GM19467 (cell line): ENCODE measurements at regions not wholly inside any gene's neighbourhood (a gene's known extent, or its start where the extent isn't known, plus 50 kb on each side); places are given as distances from the start of the nearest gene placed in this dataset.

Experiments
- ATAC-seq: cut with Tn5 transposase; IDR thresholded peaks from one replicate; pipeline ENCODE4 v1.9.1; 2021; ENCODE audit warnings: mild to moderate bottlenecking, moderate library complexity; ENCODE audit not compliant: unreplicated experiment

DNA sequence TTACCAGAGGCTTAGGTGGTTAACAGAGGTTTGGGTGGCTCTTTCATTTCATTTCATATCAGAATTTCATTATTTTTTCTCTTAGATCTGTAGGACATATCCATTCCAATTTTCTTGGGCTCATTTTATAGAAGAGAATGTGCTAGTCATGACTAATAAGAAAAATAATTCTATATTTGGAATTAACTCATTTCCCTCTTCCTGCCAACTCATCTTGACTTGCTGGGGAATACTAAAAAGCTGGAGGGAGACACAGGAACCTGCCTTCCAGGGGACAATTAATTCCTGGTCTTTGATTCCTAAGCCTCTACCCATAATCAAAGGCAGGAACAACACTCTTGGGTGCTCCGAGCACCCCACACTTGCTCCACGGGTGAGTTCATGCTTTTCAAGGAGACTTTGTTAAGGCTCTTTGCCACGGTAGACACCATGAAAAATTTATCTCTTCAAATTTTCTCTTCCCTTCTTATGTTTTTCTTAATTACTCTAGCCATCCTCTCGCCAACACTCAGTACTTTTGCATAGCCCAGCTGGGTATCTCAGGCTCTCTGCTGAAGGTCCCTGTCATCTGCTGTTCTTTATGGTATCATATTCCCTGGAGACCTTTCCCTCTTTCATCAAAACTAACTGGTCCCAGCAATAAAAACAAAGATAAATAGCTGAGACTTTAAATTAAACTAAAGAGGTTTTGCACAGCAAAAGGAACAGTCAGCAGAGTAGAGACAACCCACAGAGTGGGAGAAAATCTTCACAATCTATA is 273.9 kb downstream of the NPR3 start:
- no peak for ATAC-seq

DNA sequence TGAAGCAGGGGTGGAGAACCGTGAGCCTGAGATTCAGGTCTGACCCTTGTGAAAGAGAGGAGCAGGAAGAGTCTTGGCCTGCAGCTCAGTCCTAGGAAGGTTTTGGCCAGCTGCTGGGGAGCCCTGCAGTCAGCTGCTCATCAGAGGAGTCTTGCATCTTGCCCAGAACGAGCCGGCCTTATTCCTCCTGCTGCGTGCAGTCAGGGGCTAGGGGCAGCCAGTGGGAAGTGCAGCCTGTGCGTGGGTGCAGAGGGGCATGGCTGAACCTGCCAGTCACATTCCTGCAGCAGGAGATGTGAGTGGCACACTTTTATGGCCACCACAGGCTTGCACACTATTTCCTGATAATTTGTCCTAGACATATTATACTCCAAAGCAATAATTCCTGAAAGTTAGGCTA is 278.7 kb downstream of the NPR3 start:
- no peak for ATAC-seq

GRCh38 chr5:32990593-32991420 is 279.7 kb downstream of the NPR3 start:
- no peak for ATAC-seq

GRCh38 chr5:32991421-32991815 is 280.3 kb downstream of the NPR3 start:
- ATAC-seq, result no peak

- no peak for ATAC-seq
These were observed 285.2 kb downstream of the NPR3 start for GRCh38 chr5:32996336-32996735.

DNA sequence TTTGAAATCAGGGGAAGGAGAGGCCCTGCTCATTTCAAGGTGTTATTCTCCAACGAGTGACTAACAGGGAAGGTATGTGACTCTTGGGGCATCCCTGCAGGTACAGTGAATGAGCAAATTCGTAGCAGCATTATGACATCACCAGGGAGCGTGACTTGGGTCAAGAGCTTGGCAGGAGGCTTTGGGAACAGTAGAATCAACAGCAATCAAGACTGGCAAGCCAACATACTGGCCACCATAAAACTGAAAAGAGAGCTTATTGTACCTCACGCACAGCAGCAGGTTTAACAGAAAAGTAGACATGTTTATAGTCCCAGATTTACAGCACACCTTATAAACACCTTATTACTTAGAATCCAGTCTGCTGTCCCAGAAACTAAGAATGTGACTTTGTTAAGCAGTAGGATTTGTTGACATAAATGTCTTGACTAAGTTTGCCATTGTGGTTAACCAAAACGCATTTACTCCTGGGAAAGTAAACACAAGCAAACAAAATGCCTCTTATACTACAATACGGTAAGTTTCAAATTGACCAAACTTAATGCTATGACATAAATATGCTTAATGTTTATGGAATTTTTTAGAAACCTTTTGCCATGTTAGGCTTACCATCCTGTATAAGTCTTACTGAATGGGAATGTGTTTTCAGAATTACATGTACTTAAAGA is 297.8 kb downstream of the NPR3 start:
- no peak for ATAC-seq

DNA sequence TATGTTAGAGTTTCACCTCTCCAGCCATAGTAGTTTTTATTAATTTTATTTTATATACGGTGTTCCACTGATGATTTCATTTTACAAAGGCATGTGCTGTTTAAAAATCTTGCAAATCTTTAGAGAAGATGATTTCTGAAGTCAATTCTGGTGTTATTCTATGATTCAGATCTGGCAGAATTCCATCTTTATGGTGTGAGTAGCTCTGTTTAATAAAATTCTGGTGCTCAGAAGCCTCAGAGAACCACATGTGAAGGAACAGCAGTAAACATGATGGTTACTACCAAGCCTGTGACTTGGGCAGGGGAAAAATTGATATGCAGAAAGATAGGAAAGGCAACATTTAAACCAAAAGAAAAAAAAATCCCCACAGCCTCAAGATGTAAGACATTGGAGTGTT is 299.7 kb downstream of the NPR3 start:
- ATAC-seq, result no peak

GRCh38 chr5:33011801-33012200 is 300.7 kb downstream of the NPR3 start:
- no peak for ATAC-seq

DNA sequence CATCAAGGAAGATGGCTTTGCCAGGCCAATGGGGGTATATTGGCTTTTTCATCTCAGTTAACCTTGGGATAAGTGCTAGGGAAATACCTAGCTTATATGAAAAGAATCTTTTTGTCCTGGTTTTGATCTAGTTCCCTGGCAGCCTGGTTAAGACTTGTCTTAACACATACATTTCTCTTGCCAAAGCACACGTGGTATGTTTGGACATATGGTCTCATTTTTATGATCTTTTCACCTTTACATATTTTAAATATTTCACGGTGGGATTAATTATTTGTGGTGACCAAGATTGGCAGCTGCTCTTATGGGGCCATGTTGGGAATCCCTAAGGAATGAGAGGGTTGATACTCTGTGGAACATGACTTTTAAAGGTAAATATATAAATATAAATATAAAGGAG is 312.5 kb downstream of the NPR3 start:
- no peak for ATAC-seq

- no peak for ATAC-seq
These were observed 321.4 kb downstream of the NPR3 start for GRCh38 chr5:33032271-33033070.

DNA sequence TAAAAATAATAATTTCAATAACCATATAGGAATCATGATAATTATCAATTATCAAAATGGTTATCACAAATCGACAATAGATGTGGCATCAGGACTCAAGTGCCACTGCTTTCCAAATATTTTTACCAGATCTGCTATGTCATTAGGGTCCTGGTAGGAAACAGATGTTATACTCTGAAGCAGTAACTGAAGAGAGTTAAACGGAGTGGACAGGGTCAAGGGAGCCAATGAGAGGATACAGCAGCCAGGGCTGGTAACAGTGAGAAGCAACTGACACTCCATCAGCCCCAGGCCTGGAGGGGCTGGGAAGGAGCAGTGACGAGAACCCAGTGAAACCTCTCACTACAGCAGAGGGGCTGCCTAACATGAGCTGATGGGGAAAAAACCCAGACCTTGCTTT is 322.4 kb downstream of the NPR3 start:
- ATAC-seq, result no peak

DNA sequence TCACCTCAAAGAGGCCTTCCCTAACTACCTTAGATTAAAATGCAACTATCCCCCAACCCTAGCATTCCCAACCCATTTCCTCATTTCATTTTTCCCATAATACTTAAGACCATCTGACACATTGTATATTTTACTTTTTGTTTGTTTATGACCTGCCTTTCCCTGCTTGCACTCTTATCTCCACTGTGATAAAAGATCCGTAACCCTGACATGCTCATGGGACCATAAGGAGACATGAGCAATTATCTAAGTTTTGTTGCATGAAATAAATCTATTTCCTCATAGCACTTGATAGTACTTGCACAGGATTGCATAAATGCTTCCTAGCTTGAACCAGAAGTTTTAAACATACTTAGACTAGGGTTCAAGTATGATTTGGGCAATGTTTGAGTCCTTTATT is 323.7 kb downstream of the NPR3 start:
- ATAC-seq, result no peak

DNA sequence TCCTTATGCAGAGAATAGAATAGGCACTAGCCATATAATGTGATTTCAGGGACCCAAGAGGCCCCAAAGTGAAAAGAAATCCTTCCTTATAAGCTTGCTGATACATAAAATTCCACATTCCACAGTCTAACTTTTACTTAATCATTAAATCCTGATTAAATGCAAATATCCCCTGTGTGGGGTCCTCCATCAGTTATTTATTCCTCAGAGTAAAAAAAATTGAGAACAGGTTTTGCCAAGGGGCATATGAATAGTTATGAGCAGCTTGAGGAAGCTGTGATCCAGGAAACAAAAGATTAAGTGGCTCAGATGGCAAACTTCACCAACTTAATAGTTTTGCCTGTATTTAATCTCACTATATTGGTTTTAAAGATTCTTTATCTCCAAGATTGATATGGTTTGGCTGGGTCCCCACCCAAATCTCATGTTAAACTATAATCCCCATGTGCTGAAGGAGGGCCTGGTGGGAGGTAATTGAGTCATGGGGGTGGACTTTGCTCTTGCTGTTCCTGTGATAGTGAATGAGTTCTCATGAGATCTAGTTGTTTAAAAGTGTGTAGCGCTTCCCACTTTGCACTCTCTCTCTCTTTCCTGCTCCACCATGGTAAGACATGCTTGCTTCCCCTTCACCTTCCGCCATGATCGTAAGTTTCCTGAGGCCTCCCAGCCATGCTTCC is 324.9 kb downstream of the NPR3 start:
- ATAC-seq, result no peak

DNA sequence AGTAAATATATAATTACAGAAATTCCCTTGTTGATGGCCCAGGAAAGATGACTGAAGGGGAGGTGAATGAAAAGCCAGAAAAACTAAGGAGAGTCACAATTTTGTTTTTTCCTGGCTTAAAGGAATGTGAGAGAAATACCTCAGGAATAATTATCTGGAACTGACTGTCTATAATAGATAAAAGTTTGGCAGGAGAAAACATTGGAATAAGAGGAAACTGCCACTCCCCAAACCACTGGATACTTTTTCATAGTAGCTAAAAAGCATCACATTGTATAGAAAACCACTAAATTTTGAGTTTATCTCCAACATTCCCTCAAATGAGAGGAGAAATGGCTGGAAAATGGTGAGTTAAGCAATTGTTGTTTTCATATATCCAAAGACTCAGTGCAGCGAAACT is 326.0 kb downstream of the NPR3 start:
- ATAC-seq, result no peak

DNA sequence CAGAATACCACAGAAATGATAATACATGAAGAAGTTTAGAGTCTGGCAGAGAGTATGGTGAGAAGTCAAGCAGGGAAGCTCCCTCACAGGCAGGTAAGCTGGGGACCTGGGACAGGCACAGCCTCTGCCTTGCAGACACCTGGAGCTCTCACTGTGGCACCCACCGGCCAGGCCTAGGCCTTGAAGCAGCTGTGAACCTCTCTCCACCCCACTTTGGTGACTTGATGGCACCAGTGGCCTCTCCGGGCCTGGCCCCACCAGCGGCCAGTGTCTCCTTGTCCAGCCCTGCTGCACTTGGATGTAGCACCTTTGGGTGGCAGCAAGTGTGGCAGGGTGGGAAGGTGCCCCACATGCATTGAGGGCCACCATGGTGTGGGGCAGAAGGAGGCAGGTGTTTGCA is 330.5 kb downstream of the NPR3 start:
- ATAC-seq, result no peak

DNA sequence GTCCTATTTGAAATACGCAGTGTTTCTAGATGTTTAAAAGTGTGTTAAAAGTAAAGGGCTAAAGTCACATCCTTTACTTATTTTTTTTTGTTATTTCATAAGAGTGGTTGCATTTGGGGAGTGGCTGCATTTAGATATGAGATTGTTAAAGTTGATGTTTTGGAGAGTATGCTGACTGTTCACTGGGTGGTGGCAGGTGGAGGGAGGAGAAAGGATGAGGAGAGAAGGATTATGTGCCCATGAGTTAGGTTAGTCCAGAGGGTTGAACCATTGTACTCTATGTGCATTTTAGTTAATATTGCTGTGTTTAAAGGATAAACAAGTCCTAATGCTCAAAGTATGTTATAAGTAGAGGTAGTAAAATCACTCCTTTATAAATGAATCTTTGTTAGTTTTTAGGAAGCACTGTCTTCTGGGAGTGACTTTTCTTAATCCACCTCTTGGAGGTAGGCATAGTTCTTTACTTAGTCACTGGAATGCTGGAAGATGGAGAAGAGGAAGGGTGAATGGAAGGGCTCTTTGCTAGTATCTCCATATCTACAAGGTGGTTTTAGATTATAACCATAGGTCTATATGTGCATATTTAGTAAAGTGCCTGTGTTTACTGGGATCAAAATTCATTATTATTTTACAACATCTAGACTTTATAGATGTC is 332.3 kb downstream of the NPR3 start:
- no peak for ATAC-seq

DNA sequence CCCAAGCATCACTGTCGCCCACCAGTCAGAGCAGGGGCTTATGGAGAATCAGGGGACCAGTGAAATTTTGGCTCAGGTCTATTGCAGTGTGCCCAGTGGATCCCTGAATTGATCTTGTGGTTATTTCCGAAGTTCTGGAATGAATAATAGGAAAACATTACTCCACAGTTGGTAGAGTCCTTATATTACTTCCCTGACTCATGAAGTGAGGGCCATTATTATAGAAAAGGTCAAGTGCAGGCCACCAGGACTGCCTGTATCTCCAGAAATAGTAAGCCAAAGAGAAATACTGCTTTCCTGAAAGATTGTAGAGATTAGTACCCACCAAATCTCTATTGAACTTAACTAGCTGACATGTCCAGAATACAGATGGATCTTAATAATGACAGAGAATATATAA is 335.0 kb downstream of the NPR3 start:
- no peak for ATAC-seq

GRCh38 chr5:33048315-33048714 is 337.2 kb downstream of the NPR3 start:
- no peak for ATAC-seq

DNA sequence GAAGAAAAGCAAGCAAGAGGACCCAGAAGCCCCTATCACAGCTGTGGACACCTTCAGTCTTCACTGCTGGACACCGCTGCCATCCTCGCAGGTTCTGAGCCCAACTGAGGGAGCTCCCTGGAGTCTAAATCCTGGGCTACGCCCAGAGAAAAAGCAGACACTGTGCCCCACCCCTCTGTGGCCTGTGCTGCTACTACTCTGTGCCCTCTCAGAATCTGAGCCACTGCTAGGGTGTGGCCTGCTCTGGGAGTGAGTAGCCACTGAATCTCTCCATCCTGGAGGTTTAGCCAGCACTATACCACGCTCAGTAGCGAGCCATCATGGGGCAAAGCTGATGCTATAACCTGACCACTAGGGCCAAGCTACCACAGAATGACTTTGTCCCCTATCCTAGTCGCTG is 338.2 kb downstream of the NPR3 start:
- ATAC-seq, result no peak

DNA sequence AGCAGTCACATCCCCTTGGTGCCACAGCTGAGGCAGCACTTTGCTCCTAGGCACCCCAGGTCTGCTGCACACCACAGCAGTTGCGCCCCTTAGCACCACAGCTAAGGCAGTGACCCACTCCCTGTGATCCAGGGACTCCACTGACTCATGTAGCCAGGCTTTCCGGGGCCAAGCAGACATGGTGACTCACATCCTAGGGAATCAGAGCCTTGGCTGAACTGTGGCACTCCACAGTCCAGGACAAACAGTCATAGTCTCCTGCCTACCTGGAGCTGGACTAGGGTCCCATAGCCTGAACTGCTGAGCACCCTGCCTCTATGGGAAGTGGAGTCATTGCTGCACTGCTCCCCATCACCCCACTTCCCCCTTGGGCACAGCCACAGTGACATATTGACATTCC is 338.7 kb downstream of the NPR3 start:
- ATAC-seq, result no peak
